ENCODE measurements at regions not wholly inside any gene's neighbourhood (a gene's known extent, or its start where the extent isn't known, plus 50 kb on each side); places are given as distances from the start of the nearest gene placed in this dataset.

GRCh38 chr5:61263561-61264272, 68.3 kb upstream of the ZSWIM6 start:
- no peak overlapping the region for H3K27ac Mint-ChIP-seq
- no peak for DNase-seq (ENCODE audit: low spot score in 2 of 2, unreplicated experiment in 2 of 2)
- H3K36me3 Mint-ChIP-seq = no peaks in the 10 kb centered on the region
- H3K27me3 Mint-ChIP-seq (ENCODE audit: low read depth) = peaks cover 2% of the 10 kb centered on the region
- no peaks in the 10 kb centered on the region for H3K9me3 Mint-ChIP-seq
- no peak overlapping the region for H3K4me3 Mint-ChIP-seq
- H3K4me1 Mint-ChIP-seq = peaks cover 18% of the 10 kb centered on the region
- no peak for TF ChIP-seq CTCF (IDR thresholded peaks at IDR 0.05; ENCODE audit: unreplicated experiment)

- no peak for TF ChIP-seq CTCF (IDR thresholded peaks at IDR 0.05; ENCODE audit: unreplicated experiment)
- Mint-ChIP-seq H3K4me1 (peaks cover 22% of the 10 kb centered on the region), H3K36me3 (no peaks in the 10 kb centered on the region), H3K9me3 (no peaks in the 10 kb centered on the region), H3K27ac (no peak overlapping the region), H3K4me3 (no peak overlapping the region), H3K27me3 (ENCODE audit: low read depth) (peaks cover 4% of the 10 kb centered on the region)
- no peak for DNase-seq (ENCODE audit: low spot score in 2 of 2, unreplicated experiment in 2 of 2)
Observed at GRCh38 chr5:61264273-61264661, 67.8 kb upstream of the ZSWIM6 start.

- Mint-ChIP-seq H3K27me3 (ENCODE audit: low read depth) (peaks cover 3% of the 10 kb centered on the region), H3K4me1 (peaks cover 20% of the 10 kb centered on the region), H3K36me3 (no peaks in the 10 kb centered on the region), H3K9me3 (no peaks in the 10 kb centered on the region), H3K4me3 (no peak overlapping the region), H3K27ac (no peak overlapping the region)
- no peak for TF ChIP-seq CTCF (IDR thresholded peaks at IDR 0.05; ENCODE audit: unreplicated experiment)
- no peak for DNase-seq (ENCODE audit: low spot score in 2 of 2, unreplicated experiment in 2 of 2)
Observed at GRCh38 chr5:61267116-61267515, 64.9 kb upstream of the ZSWIM6 start.

GRCh38 chr5:61268871-61269270, 63.2 kb upstream of the ZSWIM6 start:
- peaks cover 3% of the 10 kb centered on the region for H3K27me3 Mint-ChIP-seq (ENCODE audit: low read depth)
- no peak for DNase-seq (ENCODE audit: low spot score in 2 of 2, unreplicated experiment in 2 of 2)
- H3K27ac Mint-ChIP-seq = no peak overlapping the region
- H3K36me3 Mint-ChIP-seq = no peaks in the 10 kb centered on the region
- H3K4me1 Mint-ChIP-seq = peaks cover 20% of the 10 kb centered on the region
- H3K4me3 Mint-ChIP-seq = no peak overlapping the region
- TF ChIP-seq CTCF (IDR thresholded peaks at IDR 0.05; ENCODE audit: unreplicated experiment) = no peak
- H3K9me3 Mint-ChIP-seq = no peaks in the 10 kb centered on the region

- DNase-seq (ENCODE audit: low spot score in 2 of 2, unreplicated experiment in 2 of 2) = no peak
- Mint-ChIP-seq H3K27me3 (ENCODE audit: low read depth) (peaks cover 3% of the 10 kb centered on the region), H3K27ac (no peak overlapping the region), H3K4me1 (peaks cover 6% of the 10 kb centered on the region), H3K4me3 (no peak overlapping the region), H3K36me3 (no peaks in the 10 kb centered on the region), H3K9me3 (no peaks in the 10 kb centered on the region)
- TF ChIP-seq CTCF (IDR thresholded peaks at IDR 0.05; ENCODE audit: unreplicated experiment) = no peak
Observed at GRCh38 chr5:61270510-61271165, 61.4 kb upstream of the ZSWIM6 start.
